Astrocyte (in vitro differentiated cells and primary cell): ENCODE measurements at regions not wholly inside any gene's neighbourhood (a gene's known extent, or its start where the extent isn't known, plus 50 kb on each side); places are given as distances from the start of the nearest gene placed in this dataset.
"Not testable (repeated sequence)": the region's sequence is repeated elsewhere in the genome, so short reads cannot be mapped to it uniquely, and the experiment has no call there.

Source experiments
- CTCF ChIP-seq: IDR thresholded peaks from 2 replicates; pipeline ENCODE4 v1.5.1; 2011; ENCODE audit warnings: low read depth, mild to moderate bottlenecking, inconsistent platforms, low read length, moderate library complexity; ENCODE audit not compliant: insufficient read depth
- EZH2 ChIP-seq: IDR thresholded peaks from 2 replicates; pipeline ENCODE4 v1.6.1; 2012; ENCODE audit warnings: mild to moderate bottlenecking, low read length, inconsistent platforms; ENCODE audit not compliant: insufficient read depth

- not testable (repeated sequence) for TF ChIP-seq CTCF, EZH2
Observed at GRCh38 chr5:130817598-130818384, 347.3 kb downstream of the HINT1 start.
